Mammary epithelial cell (primary cell): ENCODE measurements at regions not wholly inside any gene's neighbourhood (a gene's known extent, or its start where the extent isn't known, plus 50 kb on each side); places are given as distances from the start of the nearest gene placed in this dataset.

ENCODE experiments used
- EZH2 ChIP-seq: IDR thresholded peaks from 2 replicates; pipeline ENCODE4 v1.6.1; 2012; ENCODE audit warnings: low read length, inconsistent platforms, borderline replicate concordance
- TF ChIP-seq, protein P1 (sequence below), 2 donors: IDR thresholded peaks in 1 of 2; conservative IDR thresholded peaks in 1 of 2; 2 replicates each; pipeline ENCODE4 v1.5.1; 2011 to 2012; ENCODE audit warnings: inconsistent platforms in 2 of 2, low read length in 2 of 2, mild to moderate bottlenecking in 2 of 2, control low read depth in 1 of 2, low read depth in 1 of 2; ENCODE audit not compliant: insufficient read depth in 1 of 2; ENCODE audit errors: extremely low read depth in 1 of 2

DNA sequence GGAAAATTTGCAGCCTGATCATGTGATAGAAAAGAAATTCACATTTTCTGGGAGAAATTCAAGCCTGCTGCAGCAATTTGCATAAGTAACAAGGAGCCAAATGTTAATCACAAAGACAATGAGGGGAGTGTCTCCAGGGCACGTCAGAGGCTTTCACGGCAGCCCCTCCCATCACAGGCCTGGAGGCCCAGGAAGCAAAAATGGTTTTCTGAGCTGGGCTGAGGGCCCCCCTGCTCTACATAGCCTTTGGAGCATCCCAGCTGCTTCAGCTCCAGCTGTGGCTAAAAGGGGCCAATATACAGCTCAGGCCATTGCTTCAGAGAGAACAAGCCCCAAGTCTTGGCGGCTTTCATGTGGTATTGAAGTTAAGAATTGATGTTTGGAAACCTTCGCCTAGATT, 445.3 kb upstream of the ZEB2 start:
- no peak for TF ChIP-seq EZH2
- TF ChIP-seq, protein P1, sequence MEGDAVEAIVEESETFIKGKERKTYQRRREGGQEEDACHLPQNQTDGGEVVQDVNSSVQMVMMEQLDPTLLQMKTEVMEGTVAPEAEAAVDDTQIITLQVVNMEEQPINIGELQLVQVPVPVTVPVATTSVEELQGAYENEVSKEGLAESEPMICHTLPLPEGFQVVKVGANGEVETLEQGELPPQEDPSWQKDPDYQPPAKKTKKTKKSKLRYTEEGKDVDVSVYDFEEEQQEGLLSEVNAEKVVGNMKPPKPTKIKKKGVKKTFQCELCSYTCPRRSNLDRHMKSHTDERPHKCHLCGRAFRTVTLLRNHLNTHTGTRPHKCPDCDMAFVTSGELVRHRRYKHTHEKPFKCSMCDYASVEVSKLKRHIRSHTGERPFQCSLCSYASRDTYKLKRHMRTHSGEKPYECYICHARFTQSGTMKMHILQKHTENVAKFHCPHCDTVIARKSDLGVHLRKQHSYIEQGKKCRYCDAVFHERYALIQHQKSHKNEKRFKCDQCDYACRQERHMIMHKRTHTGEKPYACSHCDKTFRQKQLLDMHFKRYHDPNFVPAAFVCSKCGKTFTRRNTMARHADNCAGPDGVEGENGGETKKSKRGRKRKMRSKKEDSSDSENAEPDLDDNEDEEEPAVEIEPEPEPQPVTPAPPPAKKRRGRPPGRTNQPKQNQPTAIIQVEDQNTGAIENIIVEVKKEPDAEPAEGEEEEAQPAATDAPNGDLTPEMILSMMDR (conservative IDR thresholded peaks at IDR 0.05 in 1 of 2, IDR thresholded peaks at IDR 0.05 in 1 of 2; ENCODE audit: extremely low read depth in 1 of 2, insufficient read depth in 1 of 2, low read depth in 1 of 2, low read length in 2 of 2): no peak
